GM20000 (cell line): ENCODE measurements at regions not wholly inside any gene's neighbourhood (a gene's known extent, or its start where the extent isn't known, plus 50 kb on each side); places are given as distances from the start of the nearest gene placed in this dataset.

Experiments used
- DNase-seq: peaks from one replicate; pipeline ENCODE4 v3.0.0; 2012; ENCODE audit warnings: low spot score
- TF ChIP-seq, protein P1 (sequence below): IDR thresholded peaks from 2 replicates; pipeline ENCODE4 v1.5.1; 2012; ENCODE audit warnings: mild to moderate bottlenecking, control low read depth; ENCODE audit errors: extremely low read depth, missing control alignments

DNA sequence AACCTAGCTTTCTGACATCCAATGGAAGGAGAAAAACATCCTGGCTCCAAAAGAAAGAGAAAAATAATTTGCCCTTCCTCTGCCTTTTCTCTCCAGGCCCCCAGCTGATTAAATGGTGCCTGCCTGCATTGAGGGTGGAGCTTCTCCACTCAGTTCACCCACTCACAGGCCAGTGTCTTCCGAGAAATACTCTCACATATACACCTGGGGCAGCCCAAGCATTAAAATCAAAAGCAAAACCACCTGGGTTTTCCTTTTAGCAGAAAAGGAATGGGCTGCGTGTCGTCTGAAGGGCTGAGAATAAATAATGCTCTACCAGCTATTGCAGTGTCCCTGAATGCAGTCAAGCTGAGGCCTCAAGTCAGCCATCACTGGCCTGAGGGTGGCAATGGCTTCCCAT, 1143.8 kb upstream of the TENM4 start:
- TF ChIP-seq, protein P1, sequence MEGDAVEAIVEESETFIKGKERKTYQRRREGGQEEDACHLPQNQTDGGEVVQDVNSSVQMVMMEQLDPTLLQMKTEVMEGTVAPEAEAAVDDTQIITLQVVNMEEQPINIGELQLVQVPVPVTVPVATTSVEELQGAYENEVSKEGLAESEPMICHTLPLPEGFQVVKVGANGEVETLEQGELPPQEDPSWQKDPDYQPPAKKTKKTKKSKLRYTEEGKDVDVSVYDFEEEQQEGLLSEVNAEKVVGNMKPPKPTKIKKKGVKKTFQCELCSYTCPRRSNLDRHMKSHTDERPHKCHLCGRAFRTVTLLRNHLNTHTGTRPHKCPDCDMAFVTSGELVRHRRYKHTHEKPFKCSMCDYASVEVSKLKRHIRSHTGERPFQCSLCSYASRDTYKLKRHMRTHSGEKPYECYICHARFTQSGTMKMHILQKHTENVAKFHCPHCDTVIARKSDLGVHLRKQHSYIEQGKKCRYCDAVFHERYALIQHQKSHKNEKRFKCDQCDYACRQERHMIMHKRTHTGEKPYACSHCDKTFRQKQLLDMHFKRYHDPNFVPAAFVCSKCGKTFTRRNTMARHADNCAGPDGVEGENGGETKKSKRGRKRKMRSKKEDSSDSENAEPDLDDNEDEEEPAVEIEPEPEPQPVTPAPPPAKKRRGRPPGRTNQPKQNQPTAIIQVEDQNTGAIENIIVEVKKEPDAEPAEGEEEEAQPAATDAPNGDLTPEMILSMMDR, result no peak
- DNase-seq, result no peak

DNA sequence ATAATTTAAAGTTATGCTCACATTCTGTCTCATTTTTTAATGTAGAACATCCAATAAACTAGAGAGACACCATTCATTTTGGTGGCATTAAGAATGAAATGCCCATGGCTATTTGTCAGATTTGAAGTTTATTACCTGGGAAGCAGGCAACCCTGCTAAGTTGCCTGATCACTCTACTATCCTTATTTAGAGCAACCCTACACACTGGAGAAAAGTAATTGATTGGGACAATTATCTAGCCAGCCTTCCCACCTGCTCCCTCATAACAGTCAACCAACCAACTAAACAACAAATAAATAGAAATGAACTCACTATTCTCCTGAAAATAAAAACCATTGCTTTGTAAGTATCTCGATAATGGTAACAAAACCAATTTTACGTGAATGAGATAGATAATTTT, 1129.0 kb upstream of the TENM4 start:
- TF ChIP-seq, protein P1, result no peak
- no peak for DNase-seq

DNA sequence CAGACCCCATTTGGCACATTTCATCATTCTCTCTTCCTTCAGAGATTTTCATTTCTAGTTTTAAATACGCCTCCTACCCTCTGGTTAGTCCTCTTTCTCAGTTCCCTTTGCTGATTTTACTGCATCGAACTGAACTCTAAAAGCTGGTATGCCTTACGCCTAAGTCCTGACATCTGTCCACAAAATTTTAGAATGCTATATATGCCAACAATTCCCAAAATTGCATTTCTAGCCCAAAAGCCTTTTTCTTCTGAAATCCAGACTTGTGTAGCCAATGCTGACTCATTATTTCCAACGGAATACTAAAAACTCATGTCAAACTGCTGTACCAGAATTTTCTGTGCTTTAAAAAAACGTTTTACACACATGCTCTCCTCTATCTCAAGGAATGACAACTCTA, 1124.4 kb upstream of the TENM4 start:
- DNase-seq, result no peak
- TF ChIP-seq, protein P1, result no peak

DNA sequence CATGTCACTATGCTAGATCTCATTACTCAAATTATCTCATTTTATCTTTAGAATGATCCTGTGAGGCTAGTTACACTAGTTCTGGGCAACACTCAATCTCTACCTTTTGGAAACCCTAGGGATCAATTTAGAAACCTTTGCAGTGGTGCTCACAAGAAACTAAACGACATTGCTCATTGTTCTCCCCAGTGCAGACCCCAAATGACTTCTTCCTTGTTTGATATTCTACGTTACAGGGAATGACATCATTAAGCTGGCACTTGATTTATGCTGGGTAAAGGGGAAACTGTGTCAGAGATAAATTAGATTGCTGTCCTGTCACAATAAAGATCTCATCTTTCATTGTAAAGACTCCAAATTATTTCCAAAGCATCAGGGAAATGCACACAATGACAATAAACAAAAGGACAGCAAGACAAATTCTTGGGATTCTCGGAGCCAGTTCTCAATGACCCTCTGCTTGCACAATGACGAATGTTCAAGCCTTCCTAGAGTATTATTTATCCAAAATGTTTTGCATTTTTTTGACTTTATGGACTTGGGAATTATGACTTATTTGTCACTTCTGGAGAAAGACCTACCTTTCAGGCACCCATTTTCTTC, 1121.8 kb upstream of the TENM4 start:
- DNase-seq, result no peak
- TF ChIP-seq, protein P1, result no peak

DNA sequence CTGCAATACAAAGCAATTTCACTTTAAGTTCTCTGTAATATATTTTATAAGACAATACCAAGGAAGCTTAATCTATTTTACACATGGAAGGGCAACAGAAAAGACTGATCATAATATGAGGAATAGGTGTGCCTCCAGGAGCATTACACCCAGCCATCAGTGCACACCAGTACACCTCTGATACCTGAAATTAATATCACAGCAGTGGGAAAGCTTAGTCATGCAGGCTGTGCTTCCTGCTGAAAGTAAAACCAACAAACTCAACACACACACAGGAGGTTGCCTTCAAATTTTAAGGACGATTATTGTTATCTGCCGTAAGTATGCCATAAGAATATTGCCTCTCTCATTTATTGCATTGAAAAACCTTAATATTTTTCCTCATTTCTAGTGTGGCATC, 1119.1 kb upstream of the TENM4 start:
- TF ChIP-seq, protein P1, result no peak
- no peak for DNase-seq

DNA sequence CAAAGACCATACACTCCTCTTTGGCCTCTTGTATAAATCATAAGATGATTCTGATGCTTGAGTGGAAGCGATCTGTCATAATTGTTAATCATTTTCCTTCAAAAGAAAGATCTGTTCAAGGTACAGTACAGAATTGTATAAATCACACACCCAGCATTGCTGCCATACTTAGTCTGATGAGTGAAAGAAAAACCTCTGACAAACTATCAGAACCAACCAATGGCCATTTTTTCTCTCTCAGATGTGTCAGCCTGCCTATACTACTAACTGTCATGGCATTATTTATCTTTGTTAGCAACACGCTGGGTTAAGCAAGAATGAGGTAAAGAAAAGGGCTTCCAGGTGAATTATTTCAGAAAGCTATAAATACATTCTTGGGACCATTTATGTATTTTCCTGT, 1112.7 kb upstream of the TENM4 start:
- DNase-seq, result no peak
- TF ChIP-seq, protein P1, result no peak

DNA sequence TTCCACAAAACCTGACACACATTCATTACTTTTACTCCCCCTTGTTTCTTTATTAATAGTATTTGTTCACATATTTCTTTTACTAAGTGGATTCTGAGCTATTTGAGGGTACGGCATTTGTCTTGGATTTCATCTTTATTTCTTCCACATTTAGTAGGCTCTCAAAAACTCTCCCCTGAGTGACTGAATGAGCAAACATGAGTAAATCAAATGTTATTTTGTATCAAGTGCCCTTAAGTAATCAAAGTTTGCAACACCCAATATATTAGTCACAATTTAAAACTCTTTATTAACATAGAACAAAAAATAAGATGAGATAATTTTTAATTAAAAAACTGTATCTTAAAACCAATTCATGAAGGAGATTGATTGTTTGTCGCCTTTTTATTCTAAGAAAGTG, 1101.9 kb upstream of the TENM4 start:
- TF ChIP-seq, protein P1, result no peak
- DNase-seq, result no peak
